ENCODE measurements at regions not wholly inside any gene's neighbourhood (a gene's known extent, or its start where the extent isn't known, plus 50 kb on each side); places are given as distances from the start of the nearest gene placed in this dataset.
"Not testable (repeated sequence)": the region's sequence is repeated elsewhere in the genome, so short reads cannot be mapped to it uniquely, and the experiment has no call there.

DNA sequence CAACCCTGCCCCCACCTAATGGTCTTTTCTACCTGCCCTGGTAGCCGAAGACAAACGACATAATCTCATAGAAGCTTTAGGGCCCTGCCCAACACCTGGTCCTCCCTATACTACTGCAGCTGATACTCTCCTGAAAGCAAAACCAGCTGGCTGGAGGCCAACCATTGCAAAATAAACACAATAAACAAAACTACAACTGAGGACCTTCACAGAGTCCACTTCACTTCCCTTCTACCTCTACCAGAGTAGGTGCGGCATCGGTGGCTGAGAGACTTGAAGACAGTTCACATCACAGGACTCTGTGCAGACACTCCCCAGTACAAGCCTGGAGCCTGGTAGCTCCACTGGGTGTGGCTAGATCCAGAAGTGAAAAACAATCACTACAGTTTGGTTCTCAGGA, 476.2 kb downstream of the MMUT start:
- peak; percentile 16 for DNase-seq

DNA sequence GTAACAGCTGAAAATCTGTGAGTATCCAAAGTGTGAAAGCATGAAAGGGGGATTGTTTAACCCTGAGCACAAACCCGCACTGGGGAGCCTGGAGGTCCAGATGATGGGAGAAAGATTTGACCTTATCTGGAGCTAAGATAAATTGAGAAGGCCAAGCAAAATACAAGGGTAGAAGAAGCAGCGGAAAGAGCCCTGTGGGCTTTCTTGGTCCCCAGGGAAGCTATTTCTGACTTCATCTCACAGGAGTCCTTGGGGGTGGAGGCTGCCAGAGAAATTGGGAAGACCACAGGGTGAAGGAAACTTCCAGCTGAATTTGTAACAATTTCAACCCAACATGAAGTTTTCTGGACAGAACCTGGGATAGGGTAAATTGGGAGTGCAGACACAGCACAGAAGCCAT, 476.9 kb downstream of the MMUT start:
- no peak for DNase-seq

GRCh38 chr6:48985025-48985424, 478.0 kb downstream of the MMUT start:
- DNase-seq: no peak

GRCh38 chr6:48983968-48984367, 479.1 kb downstream of the MMUT start:
- DNase-seq: not testable (repeated sequence)

- no peak for DNase-seq
These were observed 479.7 kb downstream of the MMUT start for GRCh38 chr6:48983377-48983776.

DNA sequence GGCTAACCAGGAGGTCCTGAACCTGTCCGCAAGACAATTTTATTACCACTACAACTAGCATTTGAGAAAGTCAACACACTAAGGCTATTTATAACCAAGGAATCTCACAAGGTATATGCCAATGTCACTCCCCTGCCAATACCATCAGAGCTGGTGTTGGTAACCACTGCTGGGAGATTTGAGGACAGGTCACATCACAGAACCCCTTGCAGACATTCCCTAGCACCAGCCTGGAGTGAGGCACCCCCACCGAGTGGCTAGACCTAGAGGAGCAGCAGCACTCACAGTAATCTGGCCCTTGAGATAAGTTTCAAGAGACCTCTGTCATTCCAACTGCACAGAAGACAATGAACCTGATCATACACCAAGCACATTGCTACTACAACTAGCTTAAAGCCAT, 483.2 kb downstream of the MMUT start:
- no peak for DNase-seq

DNA sequence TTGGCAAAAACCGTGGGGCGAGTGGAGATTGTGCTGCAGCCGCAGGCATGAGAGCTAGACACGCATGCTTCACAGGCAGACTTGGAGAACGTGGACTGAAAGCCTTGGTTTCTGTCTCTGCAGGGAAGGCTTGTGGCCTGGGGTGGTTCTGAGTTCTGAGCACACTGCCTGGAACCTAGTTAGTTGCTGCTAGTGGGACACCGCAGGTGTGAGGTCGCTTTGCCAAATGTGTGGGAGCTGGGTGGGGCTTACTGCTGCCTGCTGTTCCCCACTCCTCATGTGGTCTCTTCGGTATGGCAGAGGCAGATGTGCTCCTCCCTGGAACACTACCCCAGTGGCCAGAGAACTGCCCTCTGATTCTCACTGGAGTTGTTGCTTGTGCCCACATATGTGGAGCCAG, 484.0 kb downstream of the MMUT start:
- no peak for DNase-seq

DNA sequence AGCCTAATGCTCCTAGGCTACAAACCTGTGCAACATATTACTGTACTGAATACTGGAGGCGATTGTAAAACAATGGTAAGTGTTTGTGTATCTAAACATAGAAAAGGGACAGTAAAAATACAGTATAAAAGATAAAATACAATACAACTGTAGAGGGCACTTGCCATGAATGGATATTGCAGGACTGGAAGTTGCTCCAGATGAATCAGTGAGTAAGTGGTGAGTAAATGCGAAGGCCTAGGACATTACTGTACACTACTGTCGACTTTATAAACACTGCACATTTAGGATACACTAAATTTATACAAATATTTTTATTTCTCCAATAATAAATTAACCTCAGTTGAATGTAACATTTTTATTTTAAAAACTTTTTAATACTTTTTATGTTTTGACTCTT, 485.0 kb downstream of the MMUT start:
- no peak for DNase-seq

GRCh38 chr6:48977573-48977972, 485.5 kb downstream of the MMUT start:
- no peak for DNase-seq

DNA sequence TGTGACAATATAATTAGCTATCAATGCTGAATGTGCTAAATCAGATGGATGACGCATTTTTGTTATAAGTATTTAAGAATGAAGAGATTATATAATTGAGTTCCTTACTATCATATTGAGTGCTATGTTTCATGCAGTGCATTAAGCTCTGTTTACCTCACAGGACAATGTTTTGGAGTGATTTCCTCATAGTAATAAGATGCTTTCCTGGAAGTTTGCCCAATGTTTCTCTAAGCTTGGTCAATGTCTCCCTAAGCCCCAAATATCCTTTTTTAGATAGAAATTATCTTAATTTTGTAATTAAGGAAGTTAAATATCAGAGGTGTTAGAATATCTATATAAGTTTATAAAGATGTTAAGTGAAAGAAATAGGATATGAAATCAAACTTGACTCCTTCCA, 489.6 kb downstream of the MMUT start:
- DNase-seq: peak; percentile 37

DNA sequence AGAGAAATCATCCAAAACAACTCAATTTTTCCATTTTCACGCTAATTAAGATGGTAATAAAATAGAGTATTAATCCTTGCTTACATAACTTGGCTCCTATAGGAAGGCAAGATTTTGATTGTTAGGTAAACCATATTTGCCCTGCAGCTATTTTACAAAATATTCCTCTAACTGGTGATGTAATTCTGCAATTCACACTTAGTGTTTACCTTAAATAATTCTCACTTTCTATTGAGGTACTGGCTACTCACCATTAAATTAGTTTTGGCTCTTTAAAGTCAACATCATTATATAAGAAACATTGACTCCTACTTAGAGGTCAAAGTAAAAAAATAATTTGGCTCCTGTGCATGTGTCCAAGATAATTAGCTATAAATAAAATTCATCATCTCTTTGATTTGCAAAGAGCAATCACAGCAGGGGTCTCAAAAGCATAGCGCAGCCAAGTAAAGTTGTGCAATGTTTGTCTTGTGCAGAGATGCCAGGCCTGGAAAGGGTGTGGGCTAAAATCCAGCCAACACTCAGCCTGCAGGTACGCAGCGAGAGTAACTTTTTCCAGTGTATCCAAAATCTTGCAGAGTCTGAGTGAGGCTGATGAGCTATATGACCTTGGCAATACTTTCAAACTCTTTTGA, 501.2 kb downstream of the MMUT start:
- DNase-seq: peak; percentile 94

DNA sequence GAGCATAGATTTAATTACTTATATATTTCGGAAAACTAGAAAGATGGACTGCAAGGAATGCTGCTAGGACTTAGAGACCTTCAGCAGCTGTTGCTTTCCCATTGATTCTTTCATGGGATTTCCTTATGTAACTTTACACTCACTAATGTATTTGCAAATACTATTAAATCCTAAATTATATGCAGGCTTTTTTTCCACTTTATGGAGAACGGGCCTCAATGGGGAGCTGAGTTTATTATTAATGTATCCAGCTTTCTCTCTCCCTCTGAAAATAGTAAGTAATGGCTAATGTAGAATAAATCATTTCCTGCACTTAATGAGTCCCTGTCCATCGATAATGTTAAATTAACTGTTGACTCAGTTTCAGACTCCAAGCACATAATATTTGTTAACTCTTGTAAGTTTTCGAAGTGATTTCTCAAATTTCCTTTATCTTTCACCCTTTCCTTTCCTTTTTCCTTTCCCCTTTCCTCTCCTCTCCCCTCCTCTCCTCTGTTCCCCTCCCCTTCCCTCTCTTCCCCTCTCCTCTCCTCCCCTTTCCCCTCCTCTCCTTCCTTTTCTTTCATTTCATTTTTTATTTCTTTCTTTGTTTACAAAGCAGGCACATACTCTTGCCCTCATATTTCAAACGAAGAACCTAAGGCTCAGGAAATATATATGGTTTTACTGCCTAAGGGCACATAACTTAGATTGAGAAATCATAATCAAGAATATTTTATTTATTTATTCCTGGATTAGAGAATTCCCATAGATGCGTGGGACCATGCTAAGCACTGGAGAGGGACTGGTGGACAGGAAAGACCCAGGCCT, 503.6 kb downstream of the MMUT start:
- no peak for DNase-seq

DNA sequence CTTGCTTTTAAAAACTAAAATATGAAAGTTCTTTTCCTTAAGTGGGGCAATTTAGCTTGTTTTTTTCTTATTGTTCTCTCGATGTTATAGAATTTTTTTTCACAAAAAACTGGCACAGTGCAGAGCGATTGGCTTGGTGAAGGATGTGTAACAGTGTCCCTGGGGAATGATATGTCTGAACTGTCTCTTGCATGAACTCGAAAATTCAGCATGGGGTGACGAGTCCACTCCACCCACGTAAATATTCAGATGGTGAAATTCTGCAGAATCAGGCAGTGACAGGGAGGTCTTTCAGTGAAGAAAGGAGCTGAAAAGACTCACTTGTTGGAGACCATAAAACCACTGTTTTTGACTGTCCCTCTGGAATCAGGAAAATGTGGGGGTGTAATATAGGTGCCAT, 505.3 kb downstream of the MMUT start:
- DNase-seq: no peak

- DNase-seq: no peak
These were observed 511.1 kb downstream of the MMUT start for GRCh38 chr6:48951917-48952316.

DNA sequence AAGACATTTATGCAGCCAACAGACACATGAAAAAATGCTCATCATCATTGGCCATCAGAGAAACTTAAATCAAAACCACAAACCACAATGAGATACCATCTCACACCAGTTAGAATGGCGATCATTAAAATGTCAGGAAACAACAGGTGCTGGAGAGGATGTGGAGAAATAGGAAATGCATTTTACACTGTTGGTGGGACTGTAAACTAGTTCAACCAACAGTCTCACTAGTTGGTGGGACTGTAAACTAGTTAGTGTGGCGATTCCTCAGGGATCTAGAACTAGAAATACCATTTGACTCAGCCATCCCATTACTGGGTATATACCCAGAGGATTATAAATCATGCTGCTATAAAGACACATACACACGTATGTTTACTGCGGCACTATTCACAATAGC, 518.8 kb downstream of the MMUT start:
- peak; percentile 60 for DNase-seq

DNA sequence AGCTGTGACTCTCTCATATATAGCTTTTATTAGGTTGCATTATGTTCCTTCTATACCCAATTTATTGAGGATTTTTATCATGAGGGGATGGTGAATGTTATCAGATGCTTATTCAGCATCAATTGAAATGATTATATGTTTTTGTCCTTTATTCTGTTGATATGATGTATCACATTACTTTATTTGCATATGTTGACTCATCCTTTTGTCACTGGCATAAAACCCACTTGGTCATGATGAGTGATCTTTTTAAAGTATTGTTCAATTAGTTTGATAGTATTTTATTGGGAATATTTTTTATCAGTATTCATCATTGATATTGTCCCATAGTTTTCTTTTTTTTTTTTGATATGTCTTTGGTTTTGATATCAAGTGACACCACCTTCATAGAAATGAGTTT, 529.9 kb downstream of the MMUT start:
- DNase-seq: no peak

DNA sequence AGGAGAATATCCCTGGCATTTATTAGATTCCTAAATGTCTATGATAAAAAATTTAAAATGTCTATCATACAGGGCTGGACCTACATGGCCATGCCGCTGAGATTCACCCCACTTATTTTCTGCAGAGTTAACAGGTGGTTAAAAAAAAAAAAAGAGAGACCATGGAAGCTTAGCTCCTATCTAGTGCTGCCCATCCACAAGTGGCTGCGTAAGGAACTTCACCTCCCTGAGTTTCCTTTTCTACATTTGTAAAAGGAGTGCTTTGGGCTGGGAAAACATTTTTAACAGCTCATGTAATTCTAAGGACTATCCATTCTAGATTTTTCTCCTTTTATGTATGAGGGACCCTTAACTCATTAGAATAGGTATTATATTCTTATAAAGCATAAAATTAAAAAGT, 534.1 kb downstream of the MMUT start:
- no peak for DNase-seq

DNA sequence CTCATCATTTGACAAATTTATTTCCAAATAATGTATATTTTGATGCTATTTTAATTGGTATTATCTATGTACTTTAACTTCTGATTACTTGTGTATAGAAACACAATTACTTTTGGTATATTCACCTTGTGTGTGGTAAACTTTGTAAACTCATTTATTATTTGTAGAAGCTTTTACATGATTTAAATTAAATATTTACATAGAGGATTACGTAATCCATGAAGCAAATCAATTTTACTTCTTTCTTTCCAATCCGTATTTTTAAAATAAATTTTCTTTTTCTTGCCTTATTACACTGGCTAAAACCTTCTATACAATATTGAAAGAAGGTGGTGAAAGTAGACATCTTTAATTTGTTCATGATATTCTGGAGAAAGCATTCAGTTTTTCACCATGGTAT, 540.2 kb downstream of the MMUT start:
- no peak for DNase-seq

DNA sequence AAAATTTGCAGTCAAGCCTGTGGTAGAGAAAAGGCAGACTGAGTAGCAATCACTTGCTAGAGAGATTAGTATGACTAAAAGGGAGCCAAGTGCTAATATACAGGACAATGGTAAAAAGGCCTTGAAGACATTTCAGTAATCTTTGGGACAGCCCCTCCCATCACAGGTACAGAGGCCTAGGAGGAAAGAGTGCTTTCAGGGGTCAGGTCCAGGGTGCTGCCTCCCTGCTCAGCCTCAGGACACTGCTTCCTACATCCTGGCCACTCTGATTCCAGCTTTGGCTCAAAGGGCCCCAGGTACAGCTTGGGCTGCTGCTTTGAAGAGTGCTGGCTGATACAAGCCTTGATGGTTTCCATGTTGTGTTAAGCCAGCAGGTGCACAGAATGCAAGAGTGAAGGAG, 543.5 kb downstream of the MMUT start:
- DNase-seq: no peak

DNA sequence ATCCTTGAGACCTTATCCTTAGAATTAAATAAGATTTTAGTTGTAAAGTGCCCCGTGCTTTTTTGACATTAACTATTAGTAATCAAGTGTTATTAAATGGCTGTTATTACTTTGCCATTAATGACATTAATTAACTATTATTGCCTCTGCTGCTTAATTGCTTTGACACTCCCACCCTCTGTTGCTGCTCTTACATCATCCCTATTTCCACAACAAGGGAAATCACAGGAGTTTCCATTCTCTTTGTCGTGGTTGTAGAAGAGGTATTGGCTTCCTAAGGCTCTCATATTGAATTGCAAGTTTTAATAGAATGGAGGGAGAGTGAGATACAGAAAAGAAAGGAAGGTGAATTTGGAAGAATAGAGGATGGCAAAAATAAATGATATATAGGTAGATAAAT, 545.8 kb downstream of the MMUT start:
- DNase-seq: no peak

GRCh38 chr6:48916607-48917006, 546.4 kb downstream of the MMUT start:
- no peak for DNase-seq

DNA sequence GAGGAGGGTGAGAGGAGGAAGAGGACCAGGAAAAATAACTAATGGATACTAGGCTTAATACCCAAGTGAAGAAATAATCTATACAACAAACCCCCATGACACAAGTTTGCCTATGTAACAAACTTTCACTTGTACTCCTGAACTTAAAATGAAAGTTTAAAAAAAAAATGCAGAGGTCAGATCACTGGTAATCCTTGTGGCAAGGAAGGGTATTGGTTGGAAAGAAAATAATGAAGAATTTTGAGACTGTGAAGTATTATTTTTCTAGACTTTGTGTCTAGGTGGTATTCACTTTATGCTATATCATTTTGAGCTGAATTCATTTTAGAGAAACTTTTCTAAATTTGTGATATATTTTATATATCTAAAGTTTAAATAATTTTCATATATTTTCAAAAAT, 547.5 kb downstream of the MMUT start:
- no peak for DNase-seq

DNA sequence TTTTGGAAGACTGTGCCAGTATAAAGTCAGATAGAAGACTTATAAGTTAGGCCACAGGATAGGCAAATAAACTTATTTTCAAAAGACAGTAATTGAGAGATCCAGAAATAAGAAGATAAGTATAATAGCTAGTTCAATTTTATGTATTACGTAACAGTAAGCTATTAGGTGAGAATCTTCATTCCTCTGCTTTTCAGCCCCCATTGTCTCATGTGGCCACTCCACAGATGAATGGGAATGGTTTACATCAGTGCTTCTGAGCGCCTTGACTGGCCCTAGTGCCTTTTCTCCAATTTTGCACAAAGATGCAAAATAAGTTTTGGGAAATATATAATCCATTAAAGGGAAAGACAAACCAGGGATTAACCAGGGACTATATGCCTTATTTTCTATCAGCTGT, 550.5 kb downstream of the MMUT start:
- DNase-seq: no peak

DNA sequence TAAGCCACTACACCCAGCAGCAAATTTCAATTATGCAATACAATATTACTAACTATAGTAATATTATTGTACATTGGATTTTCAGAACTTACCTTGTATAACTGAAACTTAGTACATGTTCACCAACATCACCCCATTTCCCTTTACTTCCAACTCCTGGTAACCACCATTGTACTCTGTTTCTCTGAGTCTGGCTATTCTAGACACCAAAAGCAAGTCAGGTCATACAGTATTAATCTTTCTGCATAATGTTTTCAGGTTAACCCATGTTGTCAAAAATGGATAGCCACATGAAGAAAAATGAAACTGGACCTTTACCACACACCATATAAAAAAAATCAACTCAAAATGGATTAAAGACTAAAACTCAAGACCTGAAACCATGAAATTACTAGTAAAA, 558.2 kb downstream of the MMUT start:
- DNase-seq: no peak

DNA sequence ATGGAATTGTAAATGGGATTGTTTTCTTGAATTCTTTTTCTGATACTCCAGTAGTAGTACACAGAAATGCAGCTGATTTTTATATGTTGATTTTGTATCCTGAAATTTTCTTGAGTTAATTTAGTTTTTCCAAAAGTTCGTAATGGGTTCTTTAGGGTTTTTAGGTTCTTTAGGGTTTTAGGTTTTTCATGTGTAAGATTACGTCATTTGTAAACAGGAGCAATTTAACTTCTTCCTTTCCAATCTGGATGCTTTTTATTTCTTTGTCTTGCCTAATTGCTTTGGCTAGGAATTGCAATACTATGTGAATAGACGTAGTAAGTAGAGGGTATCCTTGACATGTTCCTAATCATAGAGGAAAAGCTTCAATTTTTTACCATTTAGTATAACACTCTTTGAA, 568.6 kb downstream of the MMUT start:
- DNase-seq: no peak

Data from COR-L47 (cell line).